ENCODE measurements at regions not wholly inside any gene's neighbourhood (a gene's known extent, or its start where the extent isn't known, plus 50 kb on each side); places are given as distances from the start of the nearest gene placed in this dataset.

- TF ChIP-seq ZNF462 (CRISPR knock-in tag; IDR thresholded peaks at IDR 0.05): no peak
- no peak for TF ChIP-seq POLR2AphosphoS5 (IDR thresholded peaks at IDR 0.05; ENCODE audit: low read depth)
- TF ChIP-seq, protein P1, sequence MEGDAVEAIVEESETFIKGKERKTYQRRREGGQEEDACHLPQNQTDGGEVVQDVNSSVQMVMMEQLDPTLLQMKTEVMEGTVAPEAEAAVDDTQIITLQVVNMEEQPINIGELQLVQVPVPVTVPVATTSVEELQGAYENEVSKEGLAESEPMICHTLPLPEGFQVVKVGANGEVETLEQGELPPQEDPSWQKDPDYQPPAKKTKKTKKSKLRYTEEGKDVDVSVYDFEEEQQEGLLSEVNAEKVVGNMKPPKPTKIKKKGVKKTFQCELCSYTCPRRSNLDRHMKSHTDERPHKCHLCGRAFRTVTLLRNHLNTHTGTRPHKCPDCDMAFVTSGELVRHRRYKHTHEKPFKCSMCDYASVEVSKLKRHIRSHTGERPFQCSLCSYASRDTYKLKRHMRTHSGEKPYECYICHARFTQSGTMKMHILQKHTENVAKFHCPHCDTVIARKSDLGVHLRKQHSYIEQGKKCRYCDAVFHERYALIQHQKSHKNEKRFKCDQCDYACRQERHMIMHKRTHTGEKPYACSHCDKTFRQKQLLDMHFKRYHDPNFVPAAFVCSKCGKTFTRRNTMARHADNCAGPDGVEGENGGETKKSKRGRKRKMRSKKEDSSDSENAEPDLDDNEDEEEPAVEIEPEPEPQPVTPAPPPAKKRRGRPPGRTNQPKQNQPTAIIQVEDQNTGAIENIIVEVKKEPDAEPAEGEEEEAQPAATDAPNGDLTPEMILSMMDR (conservative IDR thresholded peaks at IDR 0.05; ENCODE audit: low read depth in 2 of 2): no peak
- no peak for TF ChIP-seq ZNF114 (CRISPR knock-in tag; IDR thresholded peaks at IDR 0.05)
- TF ChIP-seq, protein P2, sequence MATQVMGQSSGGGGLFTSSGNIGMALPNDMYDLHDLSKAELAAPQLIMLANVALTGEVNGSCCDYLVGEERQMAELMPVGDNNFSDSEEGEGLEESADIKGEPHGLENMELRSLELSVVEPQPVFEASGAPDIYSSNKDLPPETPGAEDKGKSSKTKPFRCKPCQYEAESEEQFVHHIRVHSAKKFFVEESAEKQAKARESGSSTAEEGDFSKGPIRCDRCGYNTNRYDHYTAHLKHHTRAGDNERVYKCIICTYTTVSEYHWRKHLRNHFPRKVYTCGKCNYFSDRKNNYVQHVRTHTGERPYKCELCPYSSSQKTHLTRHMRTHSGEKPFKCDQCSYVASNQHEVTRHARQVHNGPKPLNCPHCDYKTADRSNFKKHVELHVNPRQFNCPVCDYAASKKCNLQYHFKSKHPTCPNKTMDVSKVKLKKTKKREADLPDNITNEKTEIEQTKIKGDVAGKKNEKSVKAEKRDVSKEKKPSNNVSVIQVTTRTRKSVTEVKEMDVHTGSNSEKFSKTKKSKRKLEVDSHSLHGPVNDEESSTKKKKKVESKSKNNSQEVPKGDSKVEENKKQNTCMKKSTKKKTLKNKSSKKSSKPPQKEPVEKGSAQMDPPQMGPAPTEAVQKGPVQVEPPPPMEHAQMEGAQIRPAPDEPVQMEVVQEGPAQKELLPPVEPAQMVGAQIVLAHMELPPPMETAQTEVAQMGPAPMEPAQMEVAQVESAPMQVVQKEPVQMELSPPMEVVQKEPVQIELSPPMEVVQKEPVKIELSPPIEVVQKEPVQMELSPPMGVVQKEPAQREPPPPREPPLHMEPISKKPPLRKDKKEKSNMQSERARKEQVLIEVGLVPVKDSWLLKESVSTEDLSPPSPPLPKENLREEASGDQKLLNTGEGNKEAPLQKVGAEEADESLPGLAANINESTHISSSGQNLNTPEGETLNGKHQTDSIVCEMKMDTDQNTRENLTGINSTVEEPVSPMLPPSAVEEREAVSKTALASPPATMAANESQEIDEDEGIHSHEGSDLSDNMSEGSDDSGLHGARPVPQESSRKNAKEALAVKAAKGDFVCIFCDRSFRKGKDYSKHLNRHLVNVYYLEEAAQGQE (IDR thresholded peaks at IDR 0.05; ENCODE audit: unreplicated experiment): no peak
- no peak for TF ChIP-seq EZH2 (IDR thresholded peaks at IDR 0.05; ENCODE audit: low read depth, unreplicated experiment)
- TF ChIP-seq JUNB (IDR thresholded peaks at IDR 0.05; ENCODE audit: unreplicated experiment): no peak
- TF ChIP-seq CREB1 (CRISPR knock-in tag; IDR thresholded peaks at IDR 0.05; ENCODE audit: low read depth): no peak
- no peak for TF ChIP-seq EZH2phosphoT487 (IDR thresholded peaks at IDR 0.05; ENCODE audit: unreplicated experiment)
- TF ChIP-seq NANOG (IDR thresholded peaks at IDR 0.05; ENCODE audit: borderline replicate concordance): no peak
Observed at GRCh38 chr4:28621591-28621990, 1761.0 kb downstream of the STIM2 start (continued).
